ENCODE measurements at regions not wholly inside any gene's neighbourhood (a gene's known extent, or its start where the extent isn't known, plus 50 kb on each side); places are given as distances from the start of the nearest gene placed in this dataset.

- DNase-seq (ENCODE audit: low read depth) = no peak
- no peak overlapping the region for H3K4me3 ChIP-seq (replicated peaks; ENCODE audit: low read depth, low read length)
- no peak for TF ChIP-seq CTCF (IDR thresholded peaks at IDR 0.05; ENCODE audit: low read length, missing control alignments)
These were observed 61.6 kb upstream of the SMOX start for GRCh38 chr20:4086771-4087687.

GRCh38 chr20:4084721-4085120 is 63.9 kb upstream of the SMOX start:
- DNase-seq (ENCODE audit: low read depth) = no peak
- TF ChIP-seq CTCF (IDR thresholded peaks at IDR 0.05; ENCODE audit: low read length, missing control alignments) = no peak

GRCh38 chr20:4084096-4084495 is 64.5 kb upstream of the SMOX start:
- no peak for DNase-seq (ENCODE audit: low read depth)
- no peak for TF ChIP-seq CTCF (IDR thresholded peaks at IDR 0.05; ENCODE audit: low read length, missing control alignments)
- H3K4me3 ChIP-seq (replicated peaks; ENCODE audit: low read depth, low read length) = no peak overlapping the region

More at GRCh38 chr20:4084721-4085120, 63.9 kb upstream of the SMOX start:
- no peak overlapping the region for H3K4me3 ChIP-seq (replicated peaks; ENCODE audit: low read depth, low read length)

- no peak overlapping the region for H3K4me3 ChIP-seq (replicated peaks; ENCODE audit: low read depth, low read length)
- peak; percentile 41 for DNase-seq (ENCODE audit: low read depth)
These were observed 65.3 kb upstream of the SMOX start for GRCh38 chr20:4083098-4083865.

GRCh38 chr20:4082406-4083097 is 66.1 kb upstream of the SMOX start:
- no peak overlapping the region for H3K4me3 ChIP-seq (replicated peaks; ENCODE audit: low read depth, low read length)
- peak; percentile 85 for DNase-seq (ENCODE audit: low read depth)
- TF ChIP-seq CTCF (IDR thresholded peaks at IDR 0.05; ENCODE audit: low read length, missing control alignments) = no peak

More at GRCh38 chr20:4083098-4083865, 65.3 kb upstream of the SMOX start:
- TF ChIP-seq CTCF (IDR thresholded peaks at IDR 0.05; ENCODE audit: low read length, missing control alignments) = no peak

- DNase-seq (ENCODE audit: low read depth) = peak; percentile 93
- no peak overlapping the region for H3K4me3 ChIP-seq (replicated peaks; ENCODE audit: low read depth, low read length)
- no peak for TF ChIP-seq CTCF (IDR thresholded peaks at IDR 0.05; ENCODE audit: low read length, missing control alignments)
These were observed 66.1 kb upstream of the RNF24 start for GRCh38 chr20:4081421-4081820.
